K562 (cell line): ENCODE measurements at regions not wholly inside any gene's neighbourhood (a gene's known extent, or its start where the extent isn't known, plus 50 kb on each side); places are given as distances from the start of the nearest gene placed in this dataset.

ENCODE experiments used
- AFF4 ChIP-seq: sonication (generic); formaldehyde crosslinking; IDR thresholded peaks from 2 replicates; pipeline ENCODE4 v1.8.0; 2023; ENCODE audit warnings: mild to moderate bottlenecking, missing genetic modification reagents
- CBFB ChIP-seq: sonication (generic); formaldehyde crosslinking; IDR thresholded peaks from 2 replicates; pipeline ENCODE4 v1.4.0; 2020; ENCODE audit warnings: mild to moderate bottlenecking, missing genetic modification reagents
- CTBP1 ChIP-seq: fragments of 450-650 bp; IDR thresholded peaks from 2 replicates; pipeline ENCODE4 v1.6.1; 2016; ENCODE audit warnings: borderline replicate concordance
- EP300 ChIP-seq: IDR thresholded peaks from 2 replicates; pipeline ENCODE4 v1.6.1; 2012; ENCODE audit warnings: low read length, improper control_type of control experiment
- ETS1 ChIP-seq: conservative IDR thresholded peaks from 2 replicates; pipeline ENCODE4 v1.6.1; 2011; ENCODE audit warnings: low read depth, mild to moderate bottlenecking, low read length; ENCODE audit not compliant: control insufficient read depth
- MAX ChIP-seq: sonication (generic); formaldehyde crosslinking; IDR thresholded peaks from 2 replicates; pipeline ENCODE4 v1.9.0; 2022; ENCODE audit warnings: mild to moderate bottlenecking, missing genetic modification reagents
- POLR2AphosphoS5 ChIP-seq: IDR thresholded peaks from 2 replicates; pipeline ENCODE4 v1.6.1; 2011; ENCODE audit warnings: mild to moderate bottlenecking, low read depth, low read length, moderate library complexity; ENCODE audit not compliant: control insufficient read depth, insufficient read depth
- REST ChIP-seq, 2 experiments: fragments of 450-650 bp; formaldehyde crosslinking in 1 of 2; IDR thresholded peaks; 2 replicates each; pipeline versions ENCODE4 v1.4.0 to v1.6.1; 2014 to 2020; ENCODE audit warnings: mild to moderate bottlenecking in 2 of 2, borderline replicate concordance in 1 of 2, low read depth in 1 of 2
- SIN3A ChIP-seq, 2 experiments: fragments of 150-350 bp in 1 of 2; IDR thresholded peaks; 2 replicates each; pipeline ENCODE4 v1.6.1; 2011 to 2016; ENCODE audit warnings: borderline replicate concordance in 2 of 2, low read depth in 2 of 2, low read length in 2 of 2, mild to moderate bottlenecking in 2 of 2, moderate library complexity in 2 of 2; ENCODE audit not compliant: control insufficient read depth in 1 of 2
- TBP ChIP-seq: optimal IDR thresholded peaks from 2 replicates; pipeline ENCODE3; 2011; ENCODE audit warnings: low read depth, low read length, improper control_type of control experiment
- TSHZ1 ChIP-seq: fragments of 250-450 bp; sonication (Bioruptor Pico); IDR thresholded peaks from 2 replicates; pipeline ENCODE4 v1.4.0; 2020; ENCODE audit warnings: mild to moderate bottlenecking, moderate library complexity
- ZBTB2 ChIP-seq: fragments of 450-650 bp; IDR thresholded peaks from 2 replicates; pipeline ENCODE4 v1.6.1; 2016; ENCODE audit warnings: antibody characterized with exemption
- ZNF143 ChIP-seq: sonication (generic); formaldehyde crosslinking; IDR thresholded peaks from 2 replicates; pipeline ENCODE4 v1.9.0; 2022; ENCODE audit warnings: mild to moderate bottlenecking, missing genetic modification reagents
- ZNF274 ChIP-seq: IDR thresholded peaks from 2 replicates; pipeline ENCODE4 v1.6.1; 2011; ENCODE audit warnings: low read depth, mild to moderate bottlenecking, low read length, moderate library complexity, borderline replicate concordance

GRCh38 chr13:27869436-27870095, 50.2 kb upstream of the PDX1 start:
- TF ChIP-seq SIN3A (IDR thresholded peaks at IDR 0.05; ENCODE audit: borderline replicate concordance in 2 of 2, control insufficient read depth in 1 of 2, low read depth in 2 of 2, low read length in 2 of 2) = no peak
- TF ChIP-seq TSHZ1 (CRISPR knock-in tag) = no peak
- TF ChIP-seq REST (IDR thresholded peaks at IDR 0.05; ENCODE audit: borderline replicate concordance) = no peak
- TF ChIP-seq REST (CRISPR knock-in tag; IDR thresholded peaks at IDR 0.05; ENCODE audit: low read depth) = no peak
- no peak for TF ChIP-seq AFF4 (CRISPR knock-in tag)
- no peak for TF ChIP-seq ZNF274
- no peak for TF ChIP-seq ZBTB2
- TF ChIP-seq ETS1 = no peak
- no peak for TF ChIP-seq CTBP1
- no peak for TF ChIP-seq POLR2AphosphoS5
- TF ChIP-seq MAX (CRISPR knock-in tag) = no peak
- TF ChIP-seq EP300 = no peak
- TF ChIP-seq CBFB (CRISPR knock-in tag) = no peak
- no peak for TF ChIP-seq TBP
- no peak for TF ChIP-seq ZNF143 (CRISPR knock-in tag)
